ENCODE measurements at regions not wholly inside any gene's neighbourhood (a gene's known extent, or its start where the extent isn't known, plus 50 kb on each side); places are given as distances from the start of the nearest gene placed in this dataset.

DNA sequence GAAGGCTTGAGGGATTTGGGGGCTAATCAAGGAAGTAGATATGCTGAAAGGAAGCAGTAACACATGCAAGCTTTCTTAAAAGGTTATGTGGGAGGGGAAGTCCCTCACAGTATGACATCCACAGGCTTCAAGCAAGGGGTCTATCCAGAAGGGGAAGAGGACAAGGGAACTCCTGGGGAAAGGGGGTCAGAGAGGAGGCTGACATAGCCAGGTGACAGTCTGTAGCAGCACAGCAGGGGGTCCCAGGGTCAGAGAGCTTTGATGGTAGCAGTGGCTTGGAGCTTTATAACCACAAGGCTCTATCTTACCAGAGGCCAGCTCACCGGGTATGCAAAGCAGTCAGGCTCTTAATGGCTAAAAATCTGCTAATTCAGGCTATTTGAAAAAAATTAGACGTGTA lies 150.6 kb upstream of the NSMCE3 start:
- TF ChIP-seq POLR2AphosphoS5 (IDR thresholded peaks at IDR 0.05) = no peak
- TF ChIP-seq, protein P1, sequence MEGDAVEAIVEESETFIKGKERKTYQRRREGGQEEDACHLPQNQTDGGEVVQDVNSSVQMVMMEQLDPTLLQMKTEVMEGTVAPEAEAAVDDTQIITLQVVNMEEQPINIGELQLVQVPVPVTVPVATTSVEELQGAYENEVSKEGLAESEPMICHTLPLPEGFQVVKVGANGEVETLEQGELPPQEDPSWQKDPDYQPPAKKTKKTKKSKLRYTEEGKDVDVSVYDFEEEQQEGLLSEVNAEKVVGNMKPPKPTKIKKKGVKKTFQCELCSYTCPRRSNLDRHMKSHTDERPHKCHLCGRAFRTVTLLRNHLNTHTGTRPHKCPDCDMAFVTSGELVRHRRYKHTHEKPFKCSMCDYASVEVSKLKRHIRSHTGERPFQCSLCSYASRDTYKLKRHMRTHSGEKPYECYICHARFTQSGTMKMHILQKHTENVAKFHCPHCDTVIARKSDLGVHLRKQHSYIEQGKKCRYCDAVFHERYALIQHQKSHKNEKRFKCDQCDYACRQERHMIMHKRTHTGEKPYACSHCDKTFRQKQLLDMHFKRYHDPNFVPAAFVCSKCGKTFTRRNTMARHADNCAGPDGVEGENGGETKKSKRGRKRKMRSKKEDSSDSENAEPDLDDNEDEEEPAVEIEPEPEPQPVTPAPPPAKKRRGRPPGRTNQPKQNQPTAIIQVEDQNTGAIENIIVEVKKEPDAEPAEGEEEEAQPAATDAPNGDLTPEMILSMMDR (IDR thresholded peaks at IDR 0.05) = no peak
- no peak for TF ChIP-seq POLR2A (IDR thresholded peaks at IDR 0.05)
- TF ChIP-seq EP300 (IDR thresholded peaks at IDR 0.05) = no peak

Measured in upper lobe of left lung (tissue), 4 donors.